Urinary bladder (tissue), 3 donors: ENCODE measurements at regions not wholly inside any gene's neighbourhood (a gene's known extent, or its start where the extent isn't known, plus 50 kb on each side); places are given as distances from the start of the nearest gene placed in this dataset.
A peak's percentile ranks its signal among the peaks of the same experiment; 100 is the strongest.

Experiments used
- DNase-seq: peaks from one replicate; pipeline ENCODE4 v3.0.0-alpha.2; 2015; ENCODE audit errors: extremely low spot score
- H3K27ac ChIP-seq: one replicate; pipeline ENCODE4 v1.5.1; 2013; ENCODE audit warnings: low read depth, mild to moderate bottlenecking, moderate library complexity
- H3K36me3 ChIP-seq: one replicate; pipeline ENCODE4 v1.6.1; 2013; ENCODE audit warnings: mild to moderate bottlenecking, moderate library complexity; ENCODE audit not compliant: insufficient read depth
- H3K4me1 ChIP-seq: one replicate; pipeline ENCODE4 v1.6.1; 2013; ENCODE audit warnings: mild to moderate bottlenecking, moderate library complexity; ENCODE audit not compliant: insufficient read depth
- H3K4me3 ChIP-seq: one replicate; pipeline ENCODE4 v1.5.1; 2013; ENCODE audit warnings: low read depth, low read length
- WGBS: extraction: QIAGEN DNeasy Blood & Tissue Kit; methylation state at CpG from one replicate; pipeline ENCODE4 v1.1.7; 2013; 5-methylcytosine and 5-hydroxymethylcytosine counted together
- donor health status: healthy with polysubstance abuse.
- donor health status: healthy.

GRCh38 chr17:36727052-36727451 lies 125.7 kb downstream of the MRM1 start:
- 89% methylated on average over 8 of the region's 8 CpGs for WGBS
- no peaks in the 10 kb centered on the region for H3K36me3 ChIP-seq
- DNase-seq: no peak
- H3K27ac ChIP-seq: no peak overlapping the region
- H3K4me3 ChIP-seq: no peak overlapping the region
- H3K4me1 ChIP-seq: no peaks in the 10 kb centered on the region

- DNase-seq: no peak
- Histone ChIP-seq H3K4me1 (no peaks in the 10 kb centered on the region), H3K27ac (no peak overlapping the region), H3K4me3 (no peak overlapping the region), H3K36me3 (no peaks in the 10 kb centered on the region)
- 30% methylated on average over 4 of the region's 4 CpGs for WGBS
Measured at GRCh38 chr17:36727577-36727976, 126.2 kb downstream of the MRM1 start.

- no peak overlapping the region for H3K27ac ChIP-seq
- H3K36me3 ChIP-seq: no peaks in the 10 kb centered on the region
- peak; percentile 59 for DNase-seq
- H3K4me1 ChIP-seq: no peaks in the 10 kb centered on the region
- H3K4me3 ChIP-seq: no peak overlapping the region
- WGBS: 11% methylated on average over 30 of the region's 30 CpGs
Measured at GRCh38 chr17:36728030-36728991, 126.9 kb downstream of the MRM1 start.

GRCh38 chr17:36730095-36730808 lies 128.9 kb downstream of the MRM1 start:
- Histone ChIP-seq H3K4me3 (no peak overlapping the region), H3K4me1 (no peaks in the 10 kb centered on the region), H3K27ac (no peak overlapping the region), H3K36me3 (no peaks in the 10 kb centered on the region)
- no peak for DNase-seq
- WGBS: 62% methylated on average over 9 of the region's 9 CpGs

- no peak for DNase-seq
- no peak overlapping the region for H3K27ac ChIP-seq
- no peak overlapping the region for H3K4me3 ChIP-seq
- no peaks in the 10 kb centered on the region for H3K4me1 ChIP-seq
- H3K36me3 ChIP-seq: no peaks in the 10 kb centered on the region
- 80% methylated on average over 6 of the region's 6 CpGs for WGBS
Measured at GRCh38 chr17:36730857-36731490, 129.6 kb downstream of the MRM1 start.

GRCh38 chr17:36731811-36732210 lies 130.4 kb downstream of the MRM1 start:
- Histone ChIP-seq H3K4me1 (no peaks in the 10 kb centered on the region), H3K4me3 (no peak overlapping the region), H3K36me3 (no peaks in the 10 kb centered on the region), H3K27ac (no peak overlapping the region)
- DNase-seq: peak; percentile 7
- 11% methylated on average over 10 of the region's 10 CpGs for WGBS

- Histone ChIP-seq H3K4me1 (no peaks in the 10 kb centered on the region), H3K4me3 (no peak overlapping the region), H3K27ac (no peak overlapping the region), H3K36me3 (no peaks in the 10 kb centered on the region)
- WGBS: 89% methylated on average over 5 of the region's 5 CpGs
- DNase-seq: no peak
Measured at GRCh38 chr17:36732351-36732750, 131.0 kb downstream of the MRM1 start.

- no peak overlapping the region for H3K4me3 ChIP-seq
- H3K4me1 ChIP-seq: no peaks in the 10 kb centered on the region
- DNase-seq: no peak
- H3K27ac ChIP-seq: no peak overlapping the region
- 69% methylated on average over 15 of the region's 15 CpGs for WGBS
- no peaks in the 10 kb centered on the region for H3K36me3 ChIP-seq
Measured at GRCh38 chr17:36736201-36737156, 135.1 kb downstream of the MRM1 start.

- 88% methylated on average over 6 of the region's 6 CpGs for WGBS
- no peak for DNase-seq
Measured at GRCh38 chr17:36739208-36739607, 137.8 kb downstream of the MRM1 start.

GRCh38 chr17:36740157-36740556 lies 138.8 kb downstream of the MRM1 start:
- Histone ChIP-seq H3K4me1 (no peaks in the 10 kb centered on the region), H3K27ac (no peak overlapping the region), H3K4me3 (no peak overlapping the region), H3K36me3 (no peaks in the 10 kb centered on the region)
- DNase-seq: no peak
- 71% methylated on average over 8 of the region's 8 CpGs for WGBS

More at GRCh38 chr17:36739208-36739607, 137.8 kb downstream of the MRM1 start:
- Histone ChIP-seq H3K4me3 (no peak overlapping the region), H3K4me1 (no peaks in the 10 kb centered on the region), H3K27ac (no peak overlapping the region), H3K36me3 (no peaks in the 10 kb centered on the region)

- no peaks in the 10 kb centered on the region for H3K4me1 ChIP-seq
- no peak overlapping the region for H3K4me3 ChIP-seq
- 88% methylated on average over 6 of the region's 6 CpGs for WGBS
- no peak overlapping the region for H3K27ac ChIP-seq
- no peak for DNase-seq
- no peaks in the 10 kb centered on the region for H3K36me3 ChIP-seq
Measured at GRCh38 chr17:36741019-36741902, 139.9 kb downstream of the MRM1 start.

GRCh38 chr17:36742267-36743000 lies 141.1 kb downstream of the MRM1 start:
- Histone ChIP-seq H3K27ac (no peak overlapping the region), H3K36me3 (no peaks in the 10 kb centered on the region), H3K4me3 (no peak overlapping the region), H3K4me1 (no peaks in the 10 kb centered on the region)
- no peak for DNase-seq
- WGBS: 52% methylated on average over 18 of the region's 18 CpGs
